ENCODE measurements at regions not wholly inside any gene's neighbourhood (a gene's known extent, or its start where the extent isn't known, plus 50 kb on each side); places are given as distances from the start of the nearest gene placed in this dataset.

DNA sequence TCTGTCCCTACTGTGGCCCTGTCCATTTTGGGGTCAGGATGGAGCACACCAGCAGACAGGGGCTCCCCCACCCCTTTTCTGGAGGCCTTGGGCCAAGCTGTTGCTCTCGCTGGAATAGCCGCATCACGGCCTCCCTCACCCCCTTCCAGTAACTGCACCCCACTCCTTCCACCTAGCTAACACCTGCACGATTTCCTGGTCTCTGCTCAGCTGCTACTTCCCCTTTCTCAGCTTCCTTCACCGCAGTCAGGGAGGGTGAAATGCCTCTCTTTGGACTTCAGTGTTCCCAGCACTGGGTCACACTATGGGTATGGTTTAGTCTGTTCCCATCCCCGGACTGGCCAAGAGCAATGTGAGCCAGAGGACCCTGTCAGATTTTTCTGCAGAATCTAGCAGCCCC is 400.2 kb downstream of the MCTP2 start:
- TF ChIP-seq EP300 (IDR thresholded peaks at IDR 0.05; ENCODE audit: borderline replicate concordance in 1 of 2, low read depth in 1 of 2, low read length in 1 of 2): no peak
- no peak for TF ChIP-seq CHD2 (IDR thresholded peaks at IDR 0.05; ENCODE audit: low read length, partially characterized antibody)
- no peak for TF ChIP-seq GABPA (IDR thresholded peaks at IDR 0.05; ENCODE audit: low read depth)
- no peak for TF ChIP-seq CTCF (IDR thresholded peaks at IDR 0.05)
- no peak for TF ChIP-seq POLR2AphosphoS5 (IDR thresholded peaks at IDR 0.05; ENCODE audit: low read depth, low read length)
- TF ChIP-seq EZH2phosphoT487 (IDR thresholded peaks at IDR 0.05; ENCODE audit: borderline replicate concordance, low read depth): no peak
